Limb (tissue), 2 donors: ENCODE measurements at regions not wholly inside any gene's neighbourhood (a gene's known extent, or its start where the extent isn't known, plus 50 kb on each side); places are given as distances from the start of the nearest gene placed in this dataset.
"Not testable (repeated sequence)": the region's sequence is repeated elsewhere in the genome, so short reads cannot be mapped to it uniquely, and the experiment has no call there.

Experiments used
- DNase-seq, 2 donors: peaks; one replicate each; pipeline ENCODE4 v3.0.0-alpha.2; 2016; ENCODE audit errors: extremely low spot score in 2 of 2

- DNase-seq: no peak
Observed at GRCh38 chr4:91997045-91997444, 306.7 kb upstream of the GRID2 start.

- no peak for DNase-seq
Observed at GRCh38 chr4:92012899-92013867, 290.6 kb upstream of the GRID2 start.

- no peak for DNase-seq
Observed at GRCh38 chr4:92014067-92014466, 289.7 kb upstream of the GRID2 start.

GRCh38 chr4:92021203-92021602 lies 282.6 kb upstream of the GRID2 start:
- DNase-seq: no peak

GRCh38 chr4:92021788-92022187 lies 282.0 kb upstream of the GRID2 start:
- no peak for DNase-seq

GRCh38 chr4:92028830-92029229 lies 274.9 kb upstream of the GRID2 start:
- not testable (repeated sequence) for DNase-seq

GRCh38 chr4:92031825-92032224 lies 271.9 kb upstream of the GRID2 start:
- no peak for DNase-seq

- DNase-seq: no peak
Observed at GRCh38 chr4:92035666-92036065, 268.1 kb upstream of the GRID2 start.

- no peak for DNase-seq
Observed at GRCh38 chr4:92045718-92046117, 258.0 kb upstream of the GRID2 start.

- peak in 1 of 2 donors; percentile 27 for DNase-seq
Observed at GRCh38 chr4:92047209-92047875, 256.4 kb upstream of the GRID2 start.

- DNase-seq: no peak
Observed at GRCh38 chr4:92050875-92051274, 252.9 kb upstream of the GRID2 start.

GRCh38 chr4:92059615-92060014 lies 244.2 kb upstream of the GRID2 start:
- no peak for DNase-seq

- DNase-seq: no peak
Observed at GRCh38 chr4:92060333-92060732, 243.4 kb upstream of the GRID2 start.

GRCh38 chr4:92064574-92064973 lies 239.2 kb upstream of the GRID2 start:
- no peak for DNase-seq

- no peak for DNase-seq
Observed at GRCh38 chr4:92066485-92066884, 237.3 kb upstream of the GRID2 start.

GRCh38 chr4:92071587-92071986 lies 232.2 kb upstream of the GRID2 start:
- no peak for DNase-seq

- DNase-seq: no peak
Observed at GRCh38 chr4:92074839-92075238, 228.9 kb upstream of the GRID2 start.

- no peak for DNase-seq
Observed at GRCh38 chr4:92090887-92091286, 212.9 kb upstream of the GRID2 start.

- DNase-seq: no peak
Observed at GRCh38 chr4:92091335-92091734, 212.4 kb upstream of the GRID2 start.

- no peak for DNase-seq
Observed at GRCh38 chr4:92099861-92100260, 203.9 kb upstream of the GRID2 start.

GRCh38 chr4:92100975-92101374 lies 202.8 kb upstream of the GRID2 start:
- DNase-seq: no peak

GRCh38 chr4:92101737-92102172 lies 202.0 kb upstream of the GRID2 start:
- DNase-seq: peak in 1 of 2 donors; percentile 22

- no peak for DNase-seq
Observed at GRCh38 chr4:92104506-92104905, 199.3 kb upstream of the GRID2 start.
